ENCODE measurements at regions not wholly inside any gene's neighbourhood (a gene's known extent, or its start where the extent isn't known, plus 50 kb on each side); places are given as distances from the start of the nearest gene placed in this dataset.

GRCh38 chr18:77967791-77968190 is 718.1 kb downstream of the GALR1 start:
- H3K4me1 ChIP-seq (ENCODE audit: insufficient read depth, low read length), result no peaks in the 10 kb centered on the region; the same call in 1 of the 2 replicates
- H3K4me3 ChIP-seq (ENCODE audit: low read length), result no peak overlapping the region
- no peaks in the 10 kb centered on the region for H3K27me3 ChIP-seq (ENCODE audit: insufficient read depth, low read length)
- no peaks in the 10 kb centered on the region for H3K9me3 ChIP-seq (ENCODE audit: insufficient read depth, low read depth, low read length)
- no peaks in the 10 kb centered on the region for H3K36me3 ChIP-seq (ENCODE audit: insufficient read depth, low read depth, low read length)
- no peak overlapping the region for H3K27ac ChIP-seq (ENCODE audit: low read length)
- H3K9ac ChIP-seq (ENCODE audit: low read depth, low read length), result no peak overlapping the region

DNA sequence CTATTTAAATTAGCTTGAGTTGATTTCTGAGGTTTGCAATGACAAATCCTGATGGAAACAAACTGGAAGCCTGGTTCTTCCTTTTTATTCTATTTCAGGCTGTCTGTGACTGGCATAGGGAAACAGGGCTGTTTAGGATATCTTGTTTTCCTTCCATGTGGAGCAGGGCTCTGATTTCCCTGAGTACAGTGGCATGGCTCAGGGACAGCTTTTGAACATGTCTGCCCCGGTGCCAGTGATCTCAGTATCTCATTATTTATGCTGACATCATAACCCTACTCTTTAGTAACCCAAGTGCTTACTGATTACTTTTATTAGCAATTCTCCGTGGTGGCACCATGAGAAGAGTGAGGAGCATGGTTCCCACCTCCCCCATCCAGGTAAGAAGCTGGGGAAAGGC is 720.3 kb downstream of the GALR1 start:
- H3K4me3 ChIP-seq (ENCODE audit: low read length), result no peak overlapping the region
- no peaks in the 10 kb centered on the region for H3K36me3 ChIP-seq (ENCODE audit: insufficient read depth, low read depth, low read length)
- H3K27me3 ChIP-seq (ENCODE audit: insufficient read depth, low read length), result no peaks in the 10 kb centered on the region
- H3K9ac ChIP-seq (ENCODE audit: low read depth, low read length), result no peak overlapping the region
- H3K9me3 ChIP-seq (ENCODE audit: insufficient read depth, low read depth, low read length), result no peaks in the 10 kb centered on the region
- no peak overlapping the region for H3K27ac ChIP-seq (ENCODE audit: low read length)
- H3K4me1 ChIP-seq (ENCODE audit: insufficient read depth, low read length), result no peaks in the 10 kb centered on the region; the same call in 1 of the 2 replicates

- no peak overlapping the region for H3K4me3 ChIP-seq (ENCODE audit: low read length)
- no peaks in the 10 kb centered on the region for H3K36me3 ChIP-seq (ENCODE audit: insufficient read depth, low read depth, low read length)
- no peaks in the 10 kb centered on the region for H3K27me3 ChIP-seq (ENCODE audit: insufficient read depth, low read length)
- no peaks in the 10 kb centered on the region for H3K9me3 ChIP-seq (ENCODE audit: insufficient read depth, low read depth, low read length)
- H3K4me1 ChIP-seq (ENCODE audit: insufficient read depth, low read length), result no peaks in the 10 kb centered on the region; the same call in 1 of the 2 replicates
- H3K27ac ChIP-seq (ENCODE audit: low read length), result no peak overlapping the region
- no peak overlapping the region for H3K9ac ChIP-seq (ENCODE audit: low read depth, low read length)
Observed at GRCh38 chr18:77970814-77971213, 721.2 kb downstream of the GALR1 start.

- H3K27me3 ChIP-seq (ENCODE audit: insufficient read depth, low read length), result no peaks in the 10 kb centered on the region
- no peak overlapping the region for H3K9ac ChIP-seq (ENCODE audit: low read depth, low read length)
- H3K4me3 ChIP-seq (ENCODE audit: low read length), result no peak overlapping the region
- H3K9me3 ChIP-seq (ENCODE audit: insufficient read depth, low read depth, low read length), result no peaks in the 10 kb centered on the region
- H3K27ac ChIP-seq (ENCODE audit: low read length), result no peak overlapping the region
- no peaks in the 10 kb centered on the region for H3K36me3 ChIP-seq (ENCODE audit: insufficient read depth, low read depth, low read length)
- H3K4me1 ChIP-seq (ENCODE audit: insufficient read depth, low read length), result no peaks in the 10 kb centered on the region; the same call in 1 of the 2 replicates
Observed at GRCh38 chr18:77973745-77974144, 724.1 kb downstream of the GALR1 start.

DNA sequence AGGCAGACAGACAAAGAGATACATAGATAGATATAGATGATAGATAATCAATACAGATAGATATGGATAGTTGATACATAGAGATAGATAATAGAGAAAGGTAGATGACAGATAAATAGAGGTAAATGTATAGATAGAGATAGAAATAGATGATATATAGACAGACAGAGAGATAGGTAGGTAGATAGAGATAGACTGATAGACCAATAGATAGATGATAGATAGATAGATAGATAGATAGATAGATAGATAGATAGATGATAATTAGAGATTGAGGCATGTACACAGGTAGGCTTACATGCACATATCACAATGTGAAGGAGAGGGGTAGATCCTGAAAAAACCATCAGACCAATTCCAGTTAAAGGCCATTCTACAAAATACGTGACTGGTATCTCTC is 724.7 kb downstream of the GALR1 start:
- H3K4me1 ChIP-seq (ENCODE audit: insufficient read depth, low read length), result no peaks in the 10 kb centered on the region; the same call in 1 of the 2 replicates
- H3K9me3 ChIP-seq (ENCODE audit: insufficient read depth, low read depth, low read length), result no peaks in the 10 kb centered on the region
- no peak overlapping the region for H3K27ac ChIP-seq (ENCODE audit: low read length)
- no peaks in the 10 kb centered on the region for H3K27me3 ChIP-seq (ENCODE audit: insufficient read depth, low read length)
- no peaks in the 10 kb centered on the region for H3K36me3 ChIP-seq (ENCODE audit: insufficient read depth, low read depth, low read length)
- H3K4me3 ChIP-seq (ENCODE audit: low read length), result no peak overlapping the region
- H3K9ac ChIP-seq (ENCODE audit: low read depth, low read length), result no peak overlapping the region

- H3K4me1 ChIP-seq (ENCODE audit: insufficient read depth, low read length), result no peaks in the 10 kb centered on the region
- H3K9me3 ChIP-seq (ENCODE audit: insufficient read depth, low read depth, low read length), result no peaks in the 10 kb centered on the region
- H3K27ac ChIP-seq (ENCODE audit: low read length), result no peak overlapping the region
- no peaks in the 10 kb centered on the region for H3K27me3 ChIP-seq (ENCODE audit: insufficient read depth, low read length)
- no peak overlapping the region for H3K9ac ChIP-seq (ENCODE audit: low read depth, low read length)
- no peaks in the 10 kb centered on the region for H3K36me3 ChIP-seq (ENCODE audit: insufficient read depth, low read depth, low read length)
- no peak overlapping the region for H3K4me3 ChIP-seq (ENCODE audit: low read length)
Observed at GRCh38 chr18:77977331-77977730, 727.7 kb downstream of the GALR1 start.

DNA sequence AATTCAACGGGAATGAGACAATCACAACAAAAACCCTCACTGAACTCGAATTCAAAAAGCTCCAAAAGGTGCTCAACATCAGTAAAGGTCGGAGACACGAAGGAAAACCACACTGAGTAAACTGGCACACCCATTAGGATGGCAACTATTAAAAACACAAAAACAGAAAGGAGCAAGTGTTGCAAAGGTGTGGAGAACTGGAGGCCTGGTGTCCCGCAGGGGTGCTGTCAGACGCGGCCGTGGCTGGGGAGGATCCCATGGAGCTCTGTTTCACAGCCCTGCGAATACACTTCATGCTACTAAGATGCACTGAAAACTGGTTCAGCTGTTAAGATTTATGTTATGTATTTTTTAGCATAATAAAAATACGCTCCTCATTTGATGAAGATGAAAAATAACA is 730.6 kb downstream of the GALR1 start:
- H3K27me3 ChIP-seq (ENCODE audit: insufficient read depth, low read length), result no peaks in the 10 kb centered on the region
- H3K27ac ChIP-seq (ENCODE audit: low read length), result no peak overlapping the region
- H3K36me3 ChIP-seq (ENCODE audit: insufficient read depth, low read depth, low read length), result no peaks in the 10 kb centered on the region
- no peaks in the 10 kb centered on the region for H3K4me1 ChIP-seq (ENCODE audit: insufficient read depth, low read length)
- H3K9ac ChIP-seq (ENCODE audit: low read depth, low read length), result no peak overlapping the region
- H3K9me3 ChIP-seq (ENCODE audit: insufficient read depth, low read depth, low read length), result no peaks in the 10 kb centered on the region
- no peak overlapping the region for H3K4me3 ChIP-seq (ENCODE audit: low read length)

- Histone ChIP-seq H3K36me3 (ENCODE audit: insufficient read depth, low read depth, low read length) (no peaks in the 10 kb centered on the region), H3K27ac (ENCODE audit: low read length) (no peak overlapping the region)
Observed at GRCh38 chr18:77981874-77982273, 732.2 kb downstream of the GALR1 start.

DNA sequence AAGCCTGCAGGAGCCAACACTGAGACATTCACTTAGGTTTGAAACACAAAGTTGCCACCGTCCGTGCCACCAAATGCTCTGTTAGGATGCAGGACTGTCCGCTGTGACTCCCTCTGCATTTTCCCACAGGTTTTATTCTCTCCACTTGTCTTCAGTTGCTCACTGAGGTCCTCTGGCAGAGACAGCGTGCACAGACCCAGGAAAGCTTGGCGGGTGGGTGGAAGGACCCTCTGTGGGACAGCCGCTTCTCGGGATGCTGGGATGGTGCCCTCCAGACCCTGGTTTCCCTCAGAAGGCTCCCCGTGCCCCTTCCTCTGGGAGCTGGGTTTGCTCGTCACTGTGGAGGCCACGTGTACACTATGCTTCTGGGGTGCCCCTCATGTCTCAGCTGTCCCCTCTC is 733.6 kb downstream of the GALR1 start:
- Histone ChIP-seq H3K36me3 (ENCODE audit: insufficient read depth, low read depth, low read length) (no peaks in the 10 kb centered on the region), H3K4me1 (ENCODE audit: insufficient read depth, low read length) (peaks cover 3% of the 10 kb centered on the region; the same call in 1 of the 2 replicates), H3K27me3 (ENCODE audit: insufficient read depth, low read length) (no peaks in the 10 kb centered on the region), H3K9ac (ENCODE audit: low read depth, low read length) (no peak overlapping the region), H3K9me3 (ENCODE audit: insufficient read depth, low read depth, low read length) (no peaks in the 10 kb centered on the region), H3K4me3 (ENCODE audit: low read length) (no peak overlapping the region), H3K27ac (ENCODE audit: low read length) (no peak overlapping the region)

More at GRCh38 chr18:77981874-77982273, 732.2 kb downstream of the GALR1 start:
- no peak overlapping the region for H3K4me3 ChIP-seq (ENCODE audit: low read length)
- peaks cover 3% of the 10 kb centered on the region; the same call in 1 of the 2 replicates for H3K4me1 ChIP-seq (ENCODE audit: insufficient read depth, low read length)
- H3K27me3 ChIP-seq (ENCODE audit: insufficient read depth, low read length), result no peaks in the 10 kb centered on the region
- H3K9me3 ChIP-seq (ENCODE audit: insufficient read depth, low read depth, low read length), result no peaks in the 10 kb centered on the region
- H3K9ac ChIP-seq (ENCODE audit: low read depth, low read length), result no peak overlapping the region

- H3K27ac ChIP-seq (ENCODE audit: low read length), result no peak overlapping the region
- peaks cover 3% of the 10 kb centered on the region; the same call in 1 of the 2 replicates for H3K4me1 ChIP-seq (ENCODE audit: insufficient read depth, low read length)
- no peaks in the 10 kb centered on the region for H3K36me3 ChIP-seq (ENCODE audit: insufficient read depth, low read depth, low read length)
- H3K4me3 ChIP-seq (ENCODE audit: low read length), result no peak overlapping the region
- H3K9ac ChIP-seq (ENCODE audit: low read depth, low read length), result no peak overlapping the region
- no peaks in the 10 kb centered on the region for H3K9me3 ChIP-seq (ENCODE audit: insufficient read depth, low read depth, low read length)
- H3K27me3 ChIP-seq (ENCODE audit: insufficient read depth, low read length), result no peaks in the 10 kb centered on the region
Observed at GRCh38 chr18:77984178-77984577, 734.5 kb downstream of the GALR1 start.

- no peaks in the 10 kb centered on the region for H3K27me3 ChIP-seq (ENCODE audit: insufficient read depth, low read length)
Observed at GRCh38 chr18:77984833-77985232, 735.2 kb downstream of the GALR1 start.

GRCh38 chr18:77985526-77986281 is 736.1 kb downstream of the GALR1 start:
- no peak overlapping the region for H3K27ac ChIP-seq (ENCODE audit: low read length)

More at GRCh38 chr18:77984833-77985232, 735.2 kb downstream of the GALR1 start:
- no peak overlapping the region for H3K27ac ChIP-seq (ENCODE audit: low read length)
- H3K36me3 ChIP-seq (ENCODE audit: insufficient read depth, low read depth, low read length), result no peaks in the 10 kb centered on the region
- no peak overlapping the region for H3K9ac ChIP-seq (ENCODE audit: low read depth, low read length)
- H3K4me1 ChIP-seq (ENCODE audit: insufficient read depth, low read length), result peaks cover 3% of the 10 kb centered on the region; the same call in 1 of the 2 replicates
- no peaks in the 10 kb centered on the region for H3K9me3 ChIP-seq (ENCODE audit: insufficient read depth, low read depth, low read length)
- no peak overlapping the region for H3K4me3 ChIP-seq (ENCODE audit: low read length)

More at GRCh38 chr18:77985526-77986281, 736.1 kb downstream of the GALR1 start:
- H3K9ac ChIP-seq (ENCODE audit: low read depth, low read length), result no peak overlapping the region
- peaks cover 3% of the 10 kb centered on the region; the same call in 1 of the 2 replicates for H3K4me1 ChIP-seq (ENCODE audit: insufficient read depth, low read length)
- H3K36me3 ChIP-seq (ENCODE audit: insufficient read depth, low read depth, low read length), result no peaks in the 10 kb centered on the region
- no peaks in the 10 kb centered on the region for H3K9me3 ChIP-seq (ENCODE audit: insufficient read depth, low read depth, low read length)
- no peak overlapping the region for H3K4me3 ChIP-seq (ENCODE audit: low read length)
- H3K27me3 ChIP-seq (ENCODE audit: insufficient read depth, low read length), result no peaks in the 10 kb centered on the region
